ENCODE measurements at regions not wholly inside any gene's neighbourhood (a gene's known extent, or its start where the extent isn't known, plus 50 kb on each side); places are given as distances from the start of the nearest gene placed in this dataset.

GRCh38 chr7:52269669-52270068 is 765.8 kb upstream of the POM121L12 start:
- H3K4me1 Mint-ChIP-seq (ENCODE audit: low read depth, unreplicated experiment) = no peaks in the 10 kb centered on the region
- CTCF ChIA-PET = no interaction called here

GRCh38 chr7:52261057-52261456 is 774.4 kb upstream of the POM121L12 start:
- H3K4me3 ChIP-seq (ENCODE audit: low read depth, low read length) = no peak overlapping the region
- Mint-ChIP-seq H3K27ac (ENCODE audit: unreplicated experiment) (no peak overlapping the region), H3K27me3 (ENCODE audit: insufficient read depth, unreplicated experiment) (no peaks in the 10 kb centered on the region), H3K36me3 (ENCODE audit: insufficient read depth, unreplicated experiment) (no peaks in the 10 kb centered on the region), H3K4me1 (ENCODE audit: low read depth, unreplicated experiment) (no peaks in the 10 kb centered on the region), H3K4me3 (ENCODE audit: unreplicated experiment) (no peak overlapping the region), H3K9me3 (ENCODE audit: unreplicated experiment) (peaks cover 10% of the 10 kb centered on the region)
- TF ChIP-seq CTCF (IDR thresholded peaks at IDR 0.05; ENCODE audit: insufficient read depth in 1 of 2, low read depth in 1 of 2, low read length in 1 of 2, severe bottlenecking in 1 of 2, unreplicated experiment in 1 of 2) = no peak
- ChIA-PET CTCF (no interaction called here), POLR2A (no interaction called here)
- intact Hi-C loops (cut with micrococcal nuclease; ENCODE audit: unreplicated experiment) = no loop called here
- no peak for DNase-seq
- H3K4me1 ChIP-seq = peaks cover 6% of the 10 kb centered on the region; the same call in 1 of the 2 replicates
- no peaks in the 10 kb centered on the region for H3K36me3 ChIP-seq (ENCODE audit: control insufficient read depth, insufficient read depth, low read length)
- BruUV-seq (replicated peaks) = no TSS peak
- no peaks in the 10 kb centered on the region for H3K27me3 ChIP-seq (replicated peaks; ENCODE audit: control insufficient read depth, insufficient read depth, low read length)
- H3K9me3 ChIP-seq = no peaks in the 10 kb centered on the region

More at GRCh38 chr7:52269669-52270068, 765.8 kb upstream of the POM121L12 start:
- Histone ChIP-seq H3K27me3 (replicated peaks; ENCODE audit: control insufficient read depth, insufficient read depth, low read length) (no peaks in the 10 kb centered on the region), H3K36me3 (ENCODE audit: control insufficient read depth, insufficient read depth, low read length) (no peaks in the 10 kb centered on the region), H3K4me3 (ENCODE audit: low read depth, low read length) (no peak overlapping the region), H3K9me3 (no peaks in the 10 kb centered on the region), H3K4me1 (no peaks in the 10 kb centered on the region)
- intact Hi-C loops (cut with micrococcal nuclease; ENCODE audit: unreplicated experiment) = no loop called here
- POLR2A ChIA-PET = no interaction called here
- Mint-ChIP-seq H3K4me3 (ENCODE audit: unreplicated experiment) (no peak overlapping the region), H3K9me3 (ENCODE audit: unreplicated experiment) (no peaks in the 10 kb centered on the region), H3K36me3 (ENCODE audit: insufficient read depth, unreplicated experiment) (no peaks in the 10 kb centered on the region), H3K27me3 (ENCODE audit: insufficient read depth, unreplicated experiment) (no peaks in the 10 kb centered on the region), H3K27ac (ENCODE audit: unreplicated experiment) (no peak overlapping the region)
- DNase-seq = no peak
- BruUV-seq (replicated peaks) = no TSS peak
- TF ChIP-seq CTCF (IDR thresholded peaks at IDR 0.05; ENCODE audit: insufficient read depth in 1 of 2, low read depth in 1 of 2, low read length in 1 of 2, severe bottlenecking in 1 of 2, unreplicated experiment in 1 of 2) = no peak

GRCh38 chr7:52260046-52260665 is 775.3 kb upstream of the POM121L12 start:
- no TSS peak for BruUV-seq (replicated peaks)

More at GRCh38 chr7:52260046-52260665, 775.3 kb upstream of the POM121L12 start:
- CTCF ChIA-PET = no interaction called here
- Histone ChIP-seq H3K36me3 (ENCODE audit: control insufficient read depth, insufficient read depth, low read length) (no peaks in the 10 kb centered on the region), H3K9me3 (no peaks in the 10 kb centered on the region), H3K4me1 (peaks cover 6% of the 10 kb centered on the region; the same call in 1 of the 2 replicates), H3K27me3 (replicated peaks; ENCODE audit: control insufficient read depth, insufficient read depth, low read length) (no peaks in the 10 kb centered on the region), H3K4me3 (ENCODE audit: low read depth, low read length) (no peak overlapping the region)
- intact Hi-C loops (cut with micrococcal nuclease; ENCODE audit: unreplicated experiment) = no loop called here
- Mint-ChIP-seq H3K36me3 (ENCODE audit: insufficient read depth, unreplicated experiment) (no peaks in the 10 kb centered on the region), H3K27me3 (ENCODE audit: insufficient read depth, unreplicated experiment) (no peaks in the 10 kb centered on the region), H3K9me3 (ENCODE audit: unreplicated experiment) (peaks cover 10% of the 10 kb centered on the region), H3K4me3 (ENCODE audit: unreplicated experiment) (no peak overlapping the region), H3K27ac (ENCODE audit: unreplicated experiment) (peak overlapping the region; percentile 31), H3K4me1 (ENCODE audit: low read depth, unreplicated experiment) (no peaks in the 10 kb centered on the region)
- POLR2A ChIA-PET = no interaction called here
- peak in 1 of 2 experiments; percentile 22 for TF ChIP-seq CTCF (IDR thresholded peaks at IDR 0.05; ENCODE audit: insufficient read depth in 1 of 2, low read depth in 1 of 2, low read length in 1 of 2, severe bottlenecking in 1 of 2, unreplicated experiment in 1 of 2)
- DNase-seq = peak in 1 of 2 experiments; percentile 11

Data from Caco-2 (cell line).